Choroid plexus epithelial cell (primary cell): ENCODE measurements at regions not wholly inside any gene's neighbourhood (a gene's known extent, or its start where the extent isn't known, plus 50 kb on each side); places are given as distances from the start of the nearest gene placed in this dataset.
A peak's percentile ranks its signal among the peaks of the same experiment; 100 is the strongest.
"Not testable (repeated sequence)": the region's sequence is repeated elsewhere in the genome, so short reads cannot be mapped to it uniquely, and the experiment has no call there.

Source experiments
- DNase-seq: peaks from one replicate; pipeline ENCODE4 v3.0.0-alpha.2; 2010; ENCODE audit warnings: low read depth
- H3K4me3 ChIP-seq: 2 replicates; pipeline ENCODE4 v1.5.1; 2011; ENCODE audit warnings: low read depth, mild to moderate bottlenecking, control low read depth, low read length, moderate library complexity
- TF ChIP-seq, protein P1 (sequence below): conservative IDR thresholded peaks from 2 replicates; pipeline ENCODE4 v1.5.1; 2011; ENCODE audit warnings: low read depth, mild to moderate bottlenecking, control low read depth, inconsistent platforms, low read length, moderate library complexity

DNA sequence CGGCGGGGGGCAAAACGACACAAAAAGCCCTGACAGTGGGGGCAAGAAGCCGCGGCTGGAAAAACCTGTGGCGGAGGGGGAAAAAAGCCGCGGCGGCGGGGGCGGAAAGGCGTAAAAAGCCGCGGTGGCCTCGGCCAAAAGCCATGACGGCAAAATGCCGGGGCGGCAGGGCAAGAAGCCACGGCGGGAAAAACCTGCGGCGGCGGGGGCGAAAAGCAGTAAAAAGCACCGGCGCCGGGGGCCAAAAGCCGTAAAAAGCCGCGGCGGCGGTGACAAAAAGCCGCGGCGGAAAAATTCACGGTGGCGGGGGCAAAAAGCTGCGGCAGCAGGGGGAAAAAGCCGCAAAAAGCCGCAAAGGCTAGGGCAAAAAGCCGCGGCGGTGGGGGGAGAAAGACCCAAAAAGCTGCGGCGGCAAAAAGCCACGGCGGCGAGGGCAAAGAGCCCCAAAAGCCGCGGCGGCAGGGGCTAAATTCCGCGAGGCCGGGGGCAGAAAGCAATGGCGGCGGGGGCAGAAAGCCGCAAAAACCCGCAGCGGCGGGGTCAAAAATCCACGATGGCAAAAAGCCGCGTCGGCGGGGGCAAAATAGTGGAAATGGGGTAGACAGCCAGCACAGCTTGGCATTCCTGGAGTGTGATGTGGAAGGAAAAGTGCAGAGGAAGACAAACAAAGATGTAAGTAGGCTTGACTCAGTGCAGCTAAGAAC is 167.5 kb upstream of the TP53TG3D start:
- H3K4me3 ChIP-seq = peak overlapping the region; percentile 26
- DNase-seq = not testable (repeated sequence)

DNA sequence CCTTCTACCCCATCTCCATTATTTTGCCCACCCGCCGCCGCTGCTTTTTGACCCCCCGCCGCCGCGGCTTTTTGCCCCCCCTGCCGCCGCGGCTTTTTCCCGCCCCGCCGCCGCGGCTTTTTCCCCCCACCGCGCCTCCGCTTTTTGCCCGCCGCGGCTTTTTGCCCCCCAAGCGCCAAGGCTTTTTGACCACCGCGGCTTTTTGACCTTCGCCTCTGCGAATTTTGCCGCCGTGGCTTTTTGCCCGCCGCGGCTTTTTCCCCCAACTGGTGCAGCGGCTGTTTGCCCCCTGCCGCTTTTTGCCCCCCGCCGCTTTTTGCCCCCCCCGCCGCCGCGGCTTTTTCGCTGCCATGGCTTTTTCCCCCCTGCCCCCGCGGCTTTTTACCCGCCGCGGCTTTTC is 137.5 kb upstream of the TP53TG3D start:
- peak overlapping the region; percentile 53 for H3K4me3 ChIP-seq
- DNase-seq = not testable (repeated sequence)

DNA sequence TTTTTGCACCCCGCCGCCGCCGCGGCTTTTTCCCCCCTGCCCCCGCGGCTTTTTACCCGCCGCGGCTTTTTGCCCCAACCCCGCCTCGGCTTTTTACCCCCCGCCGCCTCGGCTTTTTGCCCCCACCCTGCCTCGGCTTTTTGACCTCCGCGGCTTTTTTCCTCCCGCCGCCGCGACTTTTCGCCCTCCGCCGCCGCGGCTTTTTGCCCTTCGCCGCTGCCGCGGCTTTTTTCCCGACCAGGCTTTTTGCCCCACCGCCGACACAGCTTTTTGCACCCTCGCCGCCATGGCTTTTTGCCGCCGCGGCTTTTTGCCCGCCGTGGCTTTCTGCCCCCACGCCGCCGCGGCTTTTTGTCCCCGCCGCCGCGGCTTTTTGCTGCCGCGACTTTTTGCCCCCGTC is 137.0 kb upstream of the TP53TG3D start:
- H3K4me3 ChIP-seq = peak overlapping the region; percentile 53
- no peak for DNase-seq
- TF ChIP-seq, protein P1, sequence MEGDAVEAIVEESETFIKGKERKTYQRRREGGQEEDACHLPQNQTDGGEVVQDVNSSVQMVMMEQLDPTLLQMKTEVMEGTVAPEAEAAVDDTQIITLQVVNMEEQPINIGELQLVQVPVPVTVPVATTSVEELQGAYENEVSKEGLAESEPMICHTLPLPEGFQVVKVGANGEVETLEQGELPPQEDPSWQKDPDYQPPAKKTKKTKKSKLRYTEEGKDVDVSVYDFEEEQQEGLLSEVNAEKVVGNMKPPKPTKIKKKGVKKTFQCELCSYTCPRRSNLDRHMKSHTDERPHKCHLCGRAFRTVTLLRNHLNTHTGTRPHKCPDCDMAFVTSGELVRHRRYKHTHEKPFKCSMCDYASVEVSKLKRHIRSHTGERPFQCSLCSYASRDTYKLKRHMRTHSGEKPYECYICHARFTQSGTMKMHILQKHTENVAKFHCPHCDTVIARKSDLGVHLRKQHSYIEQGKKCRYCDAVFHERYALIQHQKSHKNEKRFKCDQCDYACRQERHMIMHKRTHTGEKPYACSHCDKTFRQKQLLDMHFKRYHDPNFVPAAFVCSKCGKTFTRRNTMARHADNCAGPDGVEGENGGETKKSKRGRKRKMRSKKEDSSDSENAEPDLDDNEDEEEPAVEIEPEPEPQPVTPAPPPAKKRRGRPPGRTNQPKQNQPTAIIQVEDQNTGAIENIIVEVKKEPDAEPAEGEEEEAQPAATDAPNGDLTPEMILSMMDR = no peak

DNA sequence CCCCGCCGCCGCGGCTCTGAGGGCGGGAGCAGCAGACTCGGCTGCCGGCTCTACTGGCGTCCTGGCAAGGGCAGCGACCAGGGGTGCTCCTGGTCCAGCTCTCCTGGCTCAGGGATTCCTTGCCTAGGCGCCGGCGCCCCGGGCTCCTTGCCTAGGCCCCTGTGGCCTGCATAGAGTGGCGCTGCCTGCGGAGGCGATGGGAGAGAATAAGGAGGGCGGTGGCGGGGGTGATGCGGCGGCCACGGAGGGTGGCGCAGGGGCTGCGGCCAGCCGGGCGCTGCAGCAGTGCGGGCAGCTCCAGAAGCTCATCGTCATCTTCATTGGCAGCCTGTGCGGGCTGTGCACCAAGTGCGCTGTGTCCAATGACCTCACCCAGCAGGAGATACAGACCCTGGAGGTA is 136.6 kb upstream of the TP53TG3D start:
- DNase-seq, H3K4me3 ChIP-seq: not testable (repeated sequence)

DNA sequence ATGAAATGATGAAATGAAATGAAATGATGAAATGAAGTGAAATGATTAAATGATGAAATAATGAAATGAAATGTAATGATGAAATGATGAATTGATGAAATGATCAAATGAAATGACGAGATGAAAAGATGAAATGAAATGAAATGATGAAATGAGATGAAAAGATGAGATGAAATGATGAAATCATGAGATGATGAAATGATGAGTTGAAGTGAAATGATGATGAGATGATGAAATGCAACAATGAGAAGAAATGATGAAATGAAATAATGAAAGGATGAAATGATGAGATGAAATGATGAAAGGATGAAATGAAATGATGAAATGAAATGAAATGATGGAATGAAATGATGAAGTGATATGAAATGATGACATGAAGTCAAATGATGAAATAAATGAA is 132.7 kb upstream of the TP53TG3D start:
- not testable (repeated sequence) for DNase-seq, H3K4me3 ChIP-seq

DNA sequence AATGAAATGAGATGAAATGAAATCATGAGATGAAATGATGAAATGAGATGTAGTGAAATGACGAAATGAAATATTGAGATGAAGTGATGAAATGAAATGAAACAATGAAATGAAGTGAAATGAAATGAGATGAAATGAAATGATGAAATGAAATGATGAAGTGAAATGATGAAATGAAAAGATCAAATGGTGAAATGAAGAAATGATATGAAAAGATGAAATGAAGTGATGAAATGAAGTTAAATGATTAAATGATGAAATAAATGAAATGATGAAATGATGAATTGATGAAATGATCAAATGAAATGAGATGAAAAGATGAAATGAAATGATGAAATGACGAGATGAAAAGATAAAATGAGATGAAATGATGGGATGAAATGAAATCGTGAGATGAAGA is 132.3 kb upstream of the TP53TG3D start:
- not testable (repeated sequence) for DNase-seq, H3K4me3 ChIP-seq

DNA sequence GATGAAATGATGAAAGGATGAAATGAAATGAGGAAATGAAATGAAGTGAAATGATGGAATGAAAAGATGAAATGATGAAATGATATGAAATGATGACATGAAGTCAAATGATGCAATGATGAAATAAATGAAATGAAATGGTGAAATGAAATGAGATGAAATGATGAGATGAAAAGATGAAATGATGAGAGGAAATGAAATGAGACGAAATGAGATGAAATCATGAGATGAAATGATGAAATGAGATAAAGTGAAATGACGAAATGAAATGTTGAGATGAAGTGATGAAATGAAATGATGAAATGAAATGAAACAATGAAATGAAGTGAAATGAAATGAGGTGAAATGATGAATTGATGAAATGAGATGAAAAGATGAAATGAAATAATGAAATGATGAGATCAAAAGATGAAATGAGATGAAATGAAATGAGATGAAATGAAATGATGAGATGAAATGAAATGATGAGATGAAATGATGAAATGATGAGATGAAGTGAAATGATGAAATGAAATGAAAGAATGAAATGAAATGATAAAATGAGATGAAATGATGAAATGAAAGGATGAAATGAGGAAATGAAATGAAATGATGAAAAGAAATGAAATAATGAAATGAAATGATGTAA is 131.7 kb upstream of the TP53TG3D start:
- not testable (repeated sequence) for H3K4me3 ChIP-seq, DNase-seq

DNA sequence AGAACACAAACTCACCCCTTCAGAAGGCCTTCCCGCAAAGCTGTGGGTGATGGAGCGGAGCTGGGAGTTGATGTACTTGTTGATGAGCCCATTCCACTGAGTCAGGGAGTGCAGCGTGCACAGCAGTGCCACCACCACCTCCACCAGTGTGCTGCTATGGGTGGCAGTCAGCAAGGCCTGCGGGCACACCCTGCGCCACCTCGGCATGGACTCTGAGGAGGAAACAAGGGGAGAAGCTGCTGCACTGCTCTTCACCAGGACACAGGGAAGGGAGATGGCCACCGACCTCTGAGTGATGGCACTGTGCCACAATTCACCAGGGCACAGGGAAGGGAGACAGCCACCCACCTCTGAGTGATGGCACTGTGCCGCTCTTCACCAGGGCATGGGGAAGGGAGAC is 100.7 kb upstream of the TP53TG3D start:
- DNase-seq, H3K4me3 ChIP-seq: not testable (repeated sequence)

DNA sequence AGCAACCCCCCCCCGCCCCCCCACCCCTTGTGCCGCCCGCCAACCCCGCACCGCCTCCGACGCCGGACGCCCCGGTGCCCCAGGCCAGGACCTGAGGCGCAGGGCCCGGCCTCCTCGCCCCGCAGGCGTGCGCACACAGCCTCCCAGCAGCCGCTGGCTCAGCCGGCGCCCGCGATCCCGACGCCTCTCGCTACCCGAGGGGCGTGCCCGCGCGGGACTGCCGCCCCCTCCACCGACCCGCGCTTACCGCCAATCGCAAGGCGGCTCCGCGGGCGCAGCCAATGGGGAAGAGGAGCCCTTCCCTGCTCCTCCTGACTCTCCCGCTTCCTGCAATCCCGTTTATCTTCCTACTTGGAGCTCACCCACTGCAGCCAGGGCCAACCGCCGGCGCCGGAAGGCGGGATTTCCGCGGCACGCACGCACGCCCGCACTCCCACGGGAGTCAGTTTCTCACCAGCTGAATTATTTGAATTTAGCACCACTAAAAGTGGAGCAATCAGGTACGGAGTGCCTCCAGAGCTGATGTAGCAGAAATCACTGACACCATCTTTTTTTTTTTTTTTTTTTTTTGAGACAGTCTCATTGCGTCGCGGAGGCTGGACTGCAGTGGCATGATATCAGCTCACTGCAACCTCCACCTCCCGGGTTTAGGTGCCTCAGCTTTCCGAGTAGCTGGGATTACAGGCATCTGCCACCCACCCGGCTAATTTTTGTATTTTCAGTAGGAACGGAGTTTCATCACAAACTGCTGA is 65.0 kb upstream of the TP53TG3D start:
- H3K4me3 ChIP-seq, DNase-seq: not testable (repeated sequence)

DNA sequence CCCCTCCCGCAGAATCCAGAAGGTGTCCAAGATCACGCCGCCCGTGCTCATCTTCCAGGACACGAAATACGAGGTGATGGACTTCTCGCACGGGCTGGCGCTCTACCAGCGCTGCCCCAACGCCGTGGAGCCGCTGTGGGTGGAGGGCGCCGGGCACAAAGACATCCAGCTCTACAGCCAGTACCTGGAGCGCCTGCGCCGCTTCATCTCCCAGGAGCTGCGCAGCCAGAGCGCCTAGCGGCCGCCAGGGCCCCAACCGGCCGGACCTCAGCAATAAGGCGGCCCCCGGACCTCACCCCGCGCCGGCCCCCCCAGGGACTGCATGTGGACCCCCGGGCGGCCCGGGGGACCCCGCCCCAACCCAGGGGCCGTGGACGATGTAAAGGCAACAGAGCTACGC is 50.5 kb upstream of the TP53TG3D start:
- DNase-seq, H3K4me3 ChIP-seq: not testable (repeated sequence)
